GM12875 (cell line): ENCODE measurements at regions not wholly inside any gene's neighbourhood (a gene's known extent, or its start where the extent isn't known, plus 50 kb on each side); places are given as distances from the start of the nearest gene placed in this dataset.

Source experiments
- H3K4me3 ChIP-seq: one replicate; pipeline ENCODE4 v1.5.1; 2011; ENCODE audit warnings: low read depth, low read length, control low read depth
- TF ChIP-seq, protein P1 (sequence below): IDR thresholded peaks from 2 replicates; pipeline ENCODE4 v1.5.1; 2011; ENCODE audit warnings: low read depth, mild to moderate bottlenecking, control low read depth, inconsistent platforms, low read length, moderate library complexity, borderline replicate concordance; ENCODE audit not compliant: insufficient read depth

DNA sequence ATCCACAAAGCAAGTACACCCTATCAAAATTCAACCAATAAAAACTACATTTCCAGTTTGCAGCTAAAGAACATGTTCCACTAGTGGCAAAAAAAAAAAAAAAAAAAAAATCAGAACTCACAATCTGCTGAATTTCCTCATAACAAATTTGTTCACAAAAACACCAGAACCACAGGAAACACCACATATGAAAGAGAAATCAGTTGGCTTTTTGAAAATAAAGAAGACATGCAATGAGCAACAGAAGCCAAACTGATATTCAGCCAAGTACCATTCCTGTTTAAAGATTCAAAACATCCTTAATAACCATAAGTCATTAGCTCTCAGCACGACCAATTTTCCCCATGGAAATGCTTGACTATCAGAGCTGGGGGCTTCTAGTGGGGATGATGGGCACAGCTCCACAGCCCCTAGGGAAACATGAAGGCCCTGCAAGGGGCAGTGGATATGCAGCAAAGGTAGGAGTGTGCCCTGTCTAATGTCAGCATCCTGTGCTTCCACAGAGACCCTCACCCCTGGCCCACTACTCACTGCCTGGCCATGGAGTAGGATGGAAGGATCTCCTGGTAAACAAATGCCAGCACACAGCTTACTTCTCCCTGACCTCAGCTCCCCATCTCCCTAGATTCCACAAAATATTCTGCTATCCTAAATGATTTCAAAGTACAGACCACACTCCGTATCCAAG is 74.0 kb upstream of the DOCK9 start:
- TF ChIP-seq, protein P1, sequence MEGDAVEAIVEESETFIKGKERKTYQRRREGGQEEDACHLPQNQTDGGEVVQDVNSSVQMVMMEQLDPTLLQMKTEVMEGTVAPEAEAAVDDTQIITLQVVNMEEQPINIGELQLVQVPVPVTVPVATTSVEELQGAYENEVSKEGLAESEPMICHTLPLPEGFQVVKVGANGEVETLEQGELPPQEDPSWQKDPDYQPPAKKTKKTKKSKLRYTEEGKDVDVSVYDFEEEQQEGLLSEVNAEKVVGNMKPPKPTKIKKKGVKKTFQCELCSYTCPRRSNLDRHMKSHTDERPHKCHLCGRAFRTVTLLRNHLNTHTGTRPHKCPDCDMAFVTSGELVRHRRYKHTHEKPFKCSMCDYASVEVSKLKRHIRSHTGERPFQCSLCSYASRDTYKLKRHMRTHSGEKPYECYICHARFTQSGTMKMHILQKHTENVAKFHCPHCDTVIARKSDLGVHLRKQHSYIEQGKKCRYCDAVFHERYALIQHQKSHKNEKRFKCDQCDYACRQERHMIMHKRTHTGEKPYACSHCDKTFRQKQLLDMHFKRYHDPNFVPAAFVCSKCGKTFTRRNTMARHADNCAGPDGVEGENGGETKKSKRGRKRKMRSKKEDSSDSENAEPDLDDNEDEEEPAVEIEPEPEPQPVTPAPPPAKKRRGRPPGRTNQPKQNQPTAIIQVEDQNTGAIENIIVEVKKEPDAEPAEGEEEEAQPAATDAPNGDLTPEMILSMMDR: no peak
- no peak overlapping the region for H3K4me3 ChIP-seq

DNA sequence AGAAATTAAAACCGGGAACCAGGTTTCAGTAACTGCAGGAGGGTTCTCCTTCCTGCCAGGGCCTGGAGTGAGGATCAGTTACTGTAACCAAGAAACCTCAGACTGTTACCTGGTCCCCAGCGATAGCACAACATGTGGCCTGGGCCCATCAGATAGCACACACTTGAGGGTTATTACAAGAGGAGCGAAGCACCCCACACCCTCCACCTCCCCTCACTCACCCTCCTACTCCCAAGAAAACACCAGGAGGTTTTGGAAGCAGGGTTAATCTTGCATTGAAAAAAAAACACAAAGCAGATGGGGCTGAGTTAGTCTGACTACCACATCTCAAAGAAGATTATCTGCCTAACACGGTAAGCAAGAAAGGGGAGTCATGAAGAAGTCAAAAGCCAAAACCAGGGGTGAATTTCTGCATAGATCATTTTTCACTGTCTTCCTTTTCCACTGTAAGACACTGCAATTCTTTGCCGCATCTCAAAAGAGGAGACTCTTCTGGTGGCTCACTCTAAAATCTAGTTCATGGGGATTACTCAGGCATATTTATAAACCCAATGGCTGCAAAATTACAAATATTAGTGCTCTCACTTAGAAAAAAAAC is 75.9 kb upstream of the DOCK9 start:
- TF ChIP-seq, protein P1: no peak

DNA sequence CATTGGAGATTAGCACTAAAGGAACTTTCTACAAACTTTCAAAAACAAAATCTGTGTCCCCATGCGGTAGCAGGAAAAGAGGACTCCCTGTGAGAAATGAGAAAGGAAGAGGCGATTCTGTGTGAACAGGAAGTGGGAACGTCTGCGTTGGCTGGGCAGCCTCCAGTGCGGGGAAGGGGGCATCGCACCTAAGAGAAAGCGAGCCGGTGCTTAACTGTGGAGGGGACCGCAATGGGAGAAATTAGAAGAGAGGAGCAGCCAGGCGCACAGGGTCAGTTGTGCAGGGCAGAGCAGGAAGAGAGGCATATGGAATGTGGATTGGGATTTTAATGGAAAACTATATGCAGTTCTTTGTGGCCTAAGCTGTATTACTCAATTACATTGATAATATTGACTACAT is 77.4 kb upstream of the DOCK9 start:
- TF ChIP-seq, protein P1: no peak
- no peak overlapping the region for H3K4me3 ChIP-seq

More for the DNA sequence above, 75.9 kb upstream of the DOCK9 start:
- H3K4me3 ChIP-seq: no peak overlapping the region

DNA sequence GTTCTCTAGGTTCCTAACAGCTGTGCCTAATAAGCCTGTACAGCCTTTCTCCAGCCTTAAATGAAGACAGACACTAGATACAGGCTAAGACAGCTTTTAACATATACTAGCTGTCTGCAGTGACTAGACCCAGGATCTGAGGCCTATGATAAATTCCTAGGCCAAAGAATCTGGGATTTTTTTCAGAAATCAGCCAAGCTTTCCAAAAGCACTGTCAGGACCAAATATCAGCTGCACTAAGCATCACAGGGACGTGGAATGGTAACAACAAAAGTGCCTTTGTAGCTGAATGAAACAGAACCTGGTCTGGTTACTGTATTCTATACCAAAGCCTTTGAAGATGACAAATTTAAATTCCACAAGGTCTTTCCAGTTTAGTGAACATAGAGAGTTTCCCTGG is 77.9 kb upstream of the DOCK9 start:
- TF ChIP-seq, protein P1: no peak

DNA sequence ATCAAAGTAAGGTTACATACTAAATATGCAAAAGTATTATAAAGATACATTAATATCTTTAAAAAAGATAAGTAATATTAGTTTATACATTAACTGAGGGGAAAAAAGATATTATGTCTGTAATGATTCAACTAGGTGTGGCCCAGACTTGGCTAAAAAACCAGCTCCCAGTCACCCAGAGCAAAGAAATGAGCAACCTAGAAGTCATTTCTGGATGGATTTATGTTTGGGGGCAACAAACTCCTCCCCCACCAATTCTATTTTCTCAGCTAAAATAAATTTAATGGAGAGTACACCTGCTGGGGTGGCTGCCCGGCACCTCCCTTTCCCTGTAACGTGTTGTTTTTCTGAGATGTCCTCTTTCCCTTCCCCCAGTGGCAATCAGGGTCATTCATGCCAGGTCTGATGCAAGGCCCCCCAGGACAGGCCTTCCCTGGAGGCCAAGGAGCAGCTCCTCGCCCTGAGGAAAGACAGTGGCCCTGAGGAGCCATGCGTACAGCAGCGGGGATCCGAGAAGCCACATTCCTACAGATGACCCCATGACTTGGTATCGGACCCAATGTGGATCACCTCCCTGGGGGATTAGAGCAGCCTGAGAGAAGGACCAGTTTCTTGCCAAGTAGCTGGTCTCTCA is 78.6 kb upstream of the DOCK9 start:
- TF ChIP-seq, protein P1: no peak
- no peak overlapping the region for H3K4me3 ChIP-seq

More for the DNA sequence above, 77.9 kb upstream of the DOCK9 start:
- no peak overlapping the region for H3K4me3 ChIP-seq

DNA sequence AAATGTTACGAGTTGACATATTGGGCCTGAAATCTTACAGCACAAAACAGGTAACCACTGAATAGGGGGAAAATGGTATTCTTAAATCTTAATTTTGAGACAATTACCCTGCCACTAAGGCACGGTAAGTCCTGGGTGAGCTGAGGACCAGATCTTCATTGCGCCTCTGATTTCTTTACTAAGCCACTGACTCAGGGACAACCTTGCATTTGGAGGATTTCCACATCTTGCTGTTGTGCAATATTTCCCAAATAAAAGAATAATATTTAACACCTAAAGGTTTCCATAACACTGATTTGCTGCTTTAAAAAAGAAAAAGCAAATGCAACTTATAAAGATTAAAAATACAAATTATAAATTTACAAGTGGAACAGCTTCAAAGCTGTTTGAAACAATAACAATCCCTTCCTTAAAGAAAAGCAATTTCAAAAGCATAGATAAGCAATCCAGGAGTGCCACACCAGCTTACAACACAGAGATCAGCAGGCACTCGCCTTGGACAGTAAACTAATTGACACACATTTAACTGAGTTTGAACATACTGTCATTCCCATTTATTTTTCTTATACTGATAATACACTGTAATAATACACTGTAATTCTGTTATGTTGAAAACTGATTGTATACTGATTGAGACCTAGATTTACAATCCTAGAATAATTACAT is 79.6 kb upstream of the DOCK9 start:
- TF ChIP-seq, protein P1: no peak
- H3K4me3 ChIP-seq: no peak overlapping the region
